AG04450 (cell line): ENCODE measurements at regions not wholly inside any gene's neighbourhood (a gene's known extent, or its start where the extent isn't known, plus 50 kb on each side); places are given as distances from the start of the nearest gene placed in this dataset.

Experiments used
- CTCF ChIA-PET: fragments of 300-600, 350-600 bp; formaldehyde crosslinking; extraction: SDS; loops from one replicate; lab custom pipeline; 2022; ENCODE audit warnings: antibody characterized with exemption, inconsistent platforms; lab: Charles Lee
- POLR2A ChIA-PET: fragments of 350-600 bp; formaldehyde crosslinking; extraction: SDS; loops from one replicate; lab custom pipeline; 2021; ENCODE audit warnings: antibody characterized with exemption, inconsistent platforms; lab: Yijun Ruan, JAX
- DNase-seq: peaks from one replicate; pipeline ENCODE4 v3.0.0-alpha.2; 2011; ENCODE audit warnings: low read depth, low spot score
- H3K27ac ChIP-seq: one replicate; pipeline ENCODE4 v1.5.1; 2012; ENCODE audit warnings: low read depth, low read length, control low read depth
- H3K27me3 ChIP-seq: one replicate; pipeline ENCODE4 v1.6.0; 2012; ENCODE audit warnings: low read length; ENCODE audit not compliant: control insufficient read depth, insufficient read depth
- H3K4me3 ChIP-seq: 2 replicates; pipeline ENCODE4 v1.5.1; 2011; ENCODE audit warnings: mild to moderate bottlenecking, low read depth, low read length, control low read depth
- H3K9me3 ChIP-seq: 2 replicates; pipeline ENCODE4 v1.5.1; 2012; ENCODE audit warnings: low read length; ENCODE audit not compliant: control insufficient read depth, insufficient read depth
- TF ChIP-seq, protein P1 (sequence below): IDR thresholded peaks from 2 replicates; pipeline ENCODE4 v1.5.1; 2011; ENCODE audit warnings: low read depth, low read length, control low read depth, inconsistent platforms

DNA sequence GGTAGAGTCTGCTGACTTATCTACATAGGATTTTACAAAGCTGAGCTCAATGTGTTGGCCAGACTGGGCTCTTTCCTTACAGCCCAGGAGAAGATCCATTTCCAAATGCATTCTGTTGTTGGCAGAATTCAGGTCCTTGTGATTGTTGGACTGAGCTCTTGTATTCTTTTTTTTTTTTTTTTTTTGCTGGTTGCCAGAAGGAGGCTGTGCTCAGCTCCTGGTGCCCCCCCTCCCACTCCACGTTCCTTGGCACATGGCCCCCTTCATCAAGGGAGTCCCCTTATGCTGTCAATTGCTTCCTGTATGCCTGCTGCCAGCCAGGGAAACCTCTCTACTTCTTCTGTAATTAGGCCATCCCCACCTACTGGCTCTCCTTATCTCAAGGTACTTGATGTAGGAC is 518.1 kb upstream of the AKR1E2 start:
- POLR2A ChIA-PET: no interaction called here
- TF ChIP-seq, protein P1, sequence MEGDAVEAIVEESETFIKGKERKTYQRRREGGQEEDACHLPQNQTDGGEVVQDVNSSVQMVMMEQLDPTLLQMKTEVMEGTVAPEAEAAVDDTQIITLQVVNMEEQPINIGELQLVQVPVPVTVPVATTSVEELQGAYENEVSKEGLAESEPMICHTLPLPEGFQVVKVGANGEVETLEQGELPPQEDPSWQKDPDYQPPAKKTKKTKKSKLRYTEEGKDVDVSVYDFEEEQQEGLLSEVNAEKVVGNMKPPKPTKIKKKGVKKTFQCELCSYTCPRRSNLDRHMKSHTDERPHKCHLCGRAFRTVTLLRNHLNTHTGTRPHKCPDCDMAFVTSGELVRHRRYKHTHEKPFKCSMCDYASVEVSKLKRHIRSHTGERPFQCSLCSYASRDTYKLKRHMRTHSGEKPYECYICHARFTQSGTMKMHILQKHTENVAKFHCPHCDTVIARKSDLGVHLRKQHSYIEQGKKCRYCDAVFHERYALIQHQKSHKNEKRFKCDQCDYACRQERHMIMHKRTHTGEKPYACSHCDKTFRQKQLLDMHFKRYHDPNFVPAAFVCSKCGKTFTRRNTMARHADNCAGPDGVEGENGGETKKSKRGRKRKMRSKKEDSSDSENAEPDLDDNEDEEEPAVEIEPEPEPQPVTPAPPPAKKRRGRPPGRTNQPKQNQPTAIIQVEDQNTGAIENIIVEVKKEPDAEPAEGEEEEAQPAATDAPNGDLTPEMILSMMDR: no peak
- no peak overlapping the region for H3K27ac ChIP-seq
- H3K9me3 ChIP-seq: no peaks in the 10 kb centered on the region
- H3K4me3 ChIP-seq: no peak overlapping the region
- no peaks in the 10 kb centered on the region for H3K27me3 ChIP-seq
- CTCF ChIA-PET: no interaction called here
- DNase-seq: no peak

DNA sequence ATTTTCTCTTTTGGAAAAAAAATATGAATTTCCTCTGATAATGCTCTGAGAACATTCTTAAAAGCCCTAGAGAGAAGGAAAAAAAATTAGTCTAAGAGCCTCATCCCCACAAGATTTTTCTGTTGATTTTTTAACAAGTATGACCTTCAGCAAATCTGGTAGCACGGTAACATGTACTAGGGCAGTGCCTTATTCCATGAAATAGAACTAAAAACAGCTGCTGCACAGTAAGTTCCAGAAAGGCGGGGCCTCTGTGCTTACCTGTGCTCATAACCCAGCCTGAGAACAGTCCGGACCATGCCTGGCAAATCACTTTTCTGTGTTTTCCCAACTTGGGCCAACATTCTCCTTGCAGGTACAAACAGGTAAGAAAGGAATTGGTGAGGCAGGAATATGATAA is 519.1 kb upstream of the AKR1E2 start:
- ChIA-PET CTCF (no interaction called here), POLR2A (no interaction called here)
- Histone ChIP-seq H3K4me3 (no peak overlapping the region), H3K9me3 (no peaks in the 10 kb centered on the region), H3K27ac (no peak overlapping the region), H3K27me3 (no peaks in the 10 kb centered on the region)
- TF ChIP-seq, protein P1: no peak
- DNase-seq: no peak

DNA sequence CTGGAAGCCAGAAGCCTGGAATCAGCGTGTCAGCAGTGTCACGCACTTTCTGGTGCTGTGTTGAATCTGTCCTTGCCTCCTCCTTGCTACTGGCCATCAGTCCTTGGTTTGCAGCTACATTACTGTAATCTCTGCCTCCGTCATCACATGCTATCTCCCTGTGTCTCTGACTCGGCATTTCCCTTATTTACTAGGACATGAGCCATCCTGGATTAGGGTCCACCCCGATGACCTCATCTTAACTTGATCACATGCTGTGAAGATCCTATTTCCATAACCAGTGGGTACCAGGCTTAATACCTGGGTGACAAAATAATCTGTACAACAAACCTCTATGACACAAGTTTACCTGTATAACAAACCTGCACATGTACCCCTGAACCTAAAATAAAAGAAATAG is 518.0 kb upstream of the KLF6 start:
- Histone ChIP-seq H3K4me3 (no peak overlapping the region), H3K27me3 (no peaks in the 10 kb centered on the region), H3K27ac (no peak overlapping the region), H3K9me3 (no peaks in the 10 kb centered on the region)
- ChIA-PET POLR2A (no interaction called here), CTCF (interaction anchor here (1.0 kb wide), 1 partner anchor 12 kb away, joined by 3 read pairs; no protein-coding TSS in a partner anchor)
- DNase-seq: no peak
- TF ChIP-seq, protein P1: no peak

DNA sequence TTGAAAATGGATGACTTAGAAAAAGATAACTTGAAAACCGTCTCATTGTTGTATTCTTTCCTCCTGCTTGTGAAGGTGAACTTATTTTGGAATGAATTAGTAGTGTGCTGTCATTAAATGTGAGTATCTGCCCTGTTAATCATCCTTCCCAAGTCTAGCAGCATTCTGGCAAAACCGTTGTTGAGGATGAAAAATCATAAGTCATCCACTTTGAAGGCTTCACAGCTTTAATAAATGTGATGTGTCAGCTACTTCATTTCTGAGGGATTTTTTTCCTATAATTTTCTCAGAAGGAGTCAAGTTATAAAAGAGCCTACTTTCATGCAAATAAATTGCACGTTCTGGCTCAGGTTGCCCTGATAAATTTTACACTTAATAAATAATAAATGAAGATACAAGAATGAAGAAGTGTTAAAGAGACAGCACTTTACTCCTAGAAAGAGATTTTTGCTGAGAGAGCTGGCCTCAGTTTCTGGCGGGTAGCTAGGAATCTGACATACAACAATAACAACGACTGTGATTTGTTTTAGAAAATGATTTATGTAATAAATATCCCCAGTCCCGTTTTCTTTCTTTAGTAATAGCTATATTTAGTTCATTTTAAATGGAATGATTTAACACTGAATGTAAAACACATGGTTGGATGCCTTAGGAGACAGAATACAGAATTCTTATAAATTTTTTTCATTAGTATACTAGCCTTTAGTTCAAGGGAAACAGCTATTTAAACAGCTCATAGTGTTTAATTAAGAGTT is 516.5 kb upstream of the KLF6 start:
- ChIA-PET CTCF (interaction anchor here (0.5 to 1.6 kb wide), 4 partner anchors 14 to 470 kb away, joined by 3 to 4 read pairs (median 4); no protein-coding TSS in a partner anchor), POLR2A (no interaction called here)
- Histone ChIP-seq H3K4me3 (no peak overlapping the region), H3K27me3 (no peaks in the 10 kb centered on the region), H3K27ac (no peak overlapping the region), H3K9me3 (no peaks in the 10 kb centered on the region)
- TF ChIP-seq, protein P1: no peak
- DNase-seq: no peak

DNA sequence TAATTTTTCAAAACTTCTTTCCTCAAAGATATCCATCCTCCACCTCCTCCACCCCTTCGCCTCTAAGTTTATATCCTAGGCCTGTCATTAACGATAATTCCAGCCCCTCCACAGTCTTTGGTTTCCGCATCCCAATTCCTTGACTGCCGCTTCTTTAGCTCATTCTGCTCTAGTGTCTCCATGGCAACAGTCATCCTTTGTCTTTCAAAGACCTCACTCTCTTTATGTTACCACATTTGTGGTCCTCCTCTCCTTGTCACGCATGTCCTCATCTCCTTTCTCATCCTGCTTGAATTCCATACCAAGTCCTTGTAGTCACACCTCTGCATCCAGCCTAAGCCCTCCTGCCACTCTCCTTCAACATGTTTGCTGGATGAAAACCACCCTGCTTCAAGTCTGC is 511.2 kb upstream of the KLF6 start:
- POLR2A ChIA-PET: no interaction called here
- Histone ChIP-seq H3K27ac (no peak overlapping the region), H3K9me3 (no peaks in the 10 kb centered on the region), H3K27me3 (no peaks in the 10 kb centered on the region), H3K4me3 (no peak overlapping the region)
- DNase-seq: no peak
- CTCF ChIA-PET: no interaction called here
- TF ChIP-seq, protein P1: no peak
